Spinal cord (tissue), 9 donors: ENCODE measurements at regions not wholly inside any gene's neighbourhood (a gene's known extent, or its start where the extent isn't known, plus 50 kb on each side); places are given as distances from the start of the nearest gene placed in this dataset.
"Not testable (repeated sequence)": the region's sequence is repeated elsewhere in the genome, so short reads cannot be mapped to it uniquely, and the experiment has no call there.

Source experiments
- DNase-seq, 6 donors: peaks; one replicate each; pipeline versions ENCODE4 v3.0.0 to v3.0.0-alpha.2; 2013 to 2015; ENCODE audit warnings: low spot score in 6 of 6, low read depth in 4 of 6
- H3K27ac ChIP-seq: one replicate; pipeline ENCODE4 v1.5.1; 2013; ENCODE audit warnings: low read depth, low read length, control low read depth
- H3K27me3 ChIP-seq: one replicate; pipeline ENCODE4 v1.6.1; 2013; ENCODE audit warnings: low read length; ENCODE audit not compliant: control insufficient read depth, insufficient read depth
- H3K36me3 ChIP-seq: one replicate; pipeline ENCODE4 v1.6.1; 2013; ENCODE audit warnings: low read length; ENCODE audit not compliant: control insufficient read depth, insufficient read depth
- H3K4me1 ChIP-seq: one replicate; pipeline ENCODE4 v1.6.1; 2013; ENCODE audit warnings: low read length; ENCODE audit not compliant: control insufficient read depth, insufficient read depth
- H3K4me3 ChIP-seq: one replicate; pipeline ENCODE4 v1.5.1; 2013; ENCODE audit warnings: low read depth, low read length, control low read depth
- H3K9me3 ChIP-seq: one replicate; pipeline ENCODE4 v1.6.1; 2013; ENCODE audit warnings: low read length; ENCODE audit not compliant: control insufficient read depth, insufficient read depth
- WGBS: methylation state at CpG from one replicate; pipeline ENCODE4 v1.1.5; 2013; ENCODE audit warnings: missing lambda C conversion rate; ENCODE audit not compliant: insufficient coverage; 5-methylcytosine and 5-hydroxymethylcytosine counted together
- donor health status: healthy.

DNA sequence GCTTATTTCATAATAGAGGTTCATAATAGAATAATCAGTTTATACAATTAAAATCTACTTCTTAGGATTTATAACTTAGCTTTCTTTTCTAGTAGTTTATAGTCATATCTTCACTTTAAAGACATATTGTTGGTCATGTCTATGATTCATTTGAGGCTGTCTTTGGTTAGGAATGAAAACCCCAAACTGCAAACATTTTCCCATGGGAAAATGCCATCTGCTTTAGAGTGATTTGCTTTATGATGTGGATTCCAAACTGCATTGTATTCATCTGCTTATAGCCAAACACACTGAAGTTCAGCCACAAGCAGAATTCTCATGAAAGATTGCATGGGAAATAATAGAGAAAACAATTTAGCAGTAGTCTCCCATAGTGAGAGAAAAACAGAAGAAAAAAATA, 128.0 kb downstream of the RFPL4B start:
- Histone ChIP-seq H3K4me3 (no peak overlapping the region), H3K4me1 (no peaks in the 10 kb centered on the region), H3K27ac (no peak overlapping the region), H3K36me3 (no peaks in the 10 kb centered on the region), H3K9me3 (no peaks in the 10 kb centered on the region), H3K27me3 (no peaks in the 10 kb centered on the region)
- peak in 1 of 6 donors; percentile 29 for DNase-seq

DNA sequence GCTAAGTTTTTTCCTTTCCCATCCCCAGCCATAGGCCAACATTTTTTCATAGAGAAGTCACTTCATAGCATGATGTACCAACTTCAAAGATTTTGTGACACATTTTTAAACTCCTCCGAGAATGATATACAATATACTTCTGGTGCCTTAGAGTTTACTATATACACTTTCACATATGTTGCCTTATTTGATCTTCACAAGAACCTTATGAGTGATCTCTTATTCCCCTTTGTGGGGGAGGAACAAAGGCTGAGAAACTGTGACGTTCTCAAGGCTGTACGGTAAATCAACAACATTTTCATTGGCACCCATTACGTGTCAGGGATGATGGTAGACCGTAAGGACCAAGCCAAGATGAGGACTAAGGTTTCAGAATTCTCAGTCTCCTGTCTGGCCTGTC, 130.0 kb downstream of the RFPL4B start:
- H3K4me1 ChIP-seq, result no peaks in the 10 kb centered on the region
- no peaks in the 10 kb centered on the region for H3K36me3 ChIP-seq
- WGBS, result 93% methylated on average over 4 of the region's 5 CpGs
- H3K9me3 ChIP-seq, result no peaks in the 10 kb centered on the region
- no peak for DNase-seq
- no peak overlapping the region for H3K27ac ChIP-seq
- H3K4me3 ChIP-seq, result no peak overlapping the region
- H3K27me3 ChIP-seq, result no peaks in the 10 kb centered on the region

DNA sequence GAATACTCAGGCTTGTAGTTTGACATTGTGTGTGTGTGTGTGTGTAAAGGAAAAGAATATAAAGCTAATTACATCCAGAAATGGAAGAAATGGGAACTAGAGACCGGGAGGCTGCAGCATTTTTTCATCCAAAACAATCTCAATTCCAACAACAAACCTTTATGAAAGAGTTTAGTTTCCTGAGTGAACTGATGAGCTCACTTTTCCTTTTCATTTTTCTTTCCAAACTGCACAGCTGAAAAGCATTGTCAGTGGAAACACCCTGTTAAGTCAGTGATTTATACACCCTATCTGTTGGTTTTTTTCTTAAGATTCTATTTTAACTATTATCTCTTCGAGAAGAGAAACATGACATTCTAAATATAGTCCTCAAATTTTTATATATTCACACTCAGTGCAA, 130.9 kb downstream of the RFPL4B start:
- H3K36me3 ChIP-seq, result no peaks in the 10 kb centered on the region
- no peak overlapping the region for H3K4me3 ChIP-seq
- no peak overlapping the region for H3K27ac ChIP-seq
- peak in 1 of 6 donors; percentile 11 for DNase-seq
- no peaks in the 10 kb centered on the region for H3K27me3 ChIP-seq
- WGBS, result no CpG with 5 or more reads among the region's 2 CpGs
- no peaks in the 10 kb centered on the region for H3K4me1 ChIP-seq
- H3K9me3 ChIP-seq, result no peaks in the 10 kb centered on the region

DNA sequence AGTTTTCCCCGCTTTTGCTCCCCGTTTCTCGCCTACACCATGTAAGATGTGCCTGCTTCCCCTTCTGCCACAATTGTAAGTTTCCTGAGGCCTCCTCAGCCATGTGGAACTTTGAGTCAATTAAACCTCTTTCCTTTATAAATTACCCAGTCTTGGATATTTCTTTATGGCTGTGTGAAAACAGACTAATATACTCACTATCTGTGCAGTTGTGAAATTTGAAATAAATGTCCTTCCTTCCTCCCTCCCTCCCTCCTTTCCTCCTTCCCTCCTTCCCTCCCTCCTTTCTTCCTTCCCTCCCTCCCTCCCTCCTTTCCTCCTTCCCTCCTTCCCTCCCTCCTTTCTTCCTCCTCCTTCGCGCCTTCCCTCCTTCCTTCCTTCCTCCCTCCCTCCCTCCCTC, 132.8 kb downstream of the RFPL4B start:
- not testable (repeated sequence) for H3K36me3 ChIP-seq, H3K4me1 ChIP-seq, H3K27me3 ChIP-seq, DNase-seq, H3K4me3 ChIP-seq, H3K27ac ChIP-seq, H3K9me3 ChIP-seq
- WGBS, result no CpG with 5 or more reads among the region's 5 CpGs

DNA sequence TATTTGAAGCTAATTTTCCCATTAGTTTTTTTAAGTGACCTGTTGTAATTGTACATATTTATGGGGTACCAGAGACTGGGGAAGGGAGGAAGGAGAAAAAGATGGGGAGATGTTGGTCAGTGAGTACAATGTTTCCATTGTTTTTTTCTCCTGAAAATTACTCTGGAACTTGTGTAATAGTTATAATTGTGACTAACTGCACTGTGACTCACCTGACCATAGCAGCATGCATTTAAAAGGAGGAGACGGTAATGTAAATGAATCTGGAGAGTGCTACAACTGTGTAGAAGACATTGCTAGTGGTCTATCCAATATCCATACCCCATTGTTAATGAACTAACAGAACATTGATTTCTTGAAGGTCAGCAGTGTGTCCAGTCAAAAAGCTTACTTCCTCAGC, 133.4 kb downstream of the RFPL4B start:
- H3K27me3 ChIP-seq, result no peaks in the 10 kb centered on the region
- H3K4me3 ChIP-seq, result no peak overlapping the region
- no CpG with 5 or more reads among the region's 1 CpG for WGBS
- H3K9me3 ChIP-seq, result no peaks in the 10 kb centered on the region
- no peak overlapping the region for H3K27ac ChIP-seq
- DNase-seq, result no peak
- no peaks in the 10 kb centered on the region for H3K36me3 ChIP-seq
- H3K4me1 ChIP-seq, result no peaks in the 10 kb centered on the region

DNA sequence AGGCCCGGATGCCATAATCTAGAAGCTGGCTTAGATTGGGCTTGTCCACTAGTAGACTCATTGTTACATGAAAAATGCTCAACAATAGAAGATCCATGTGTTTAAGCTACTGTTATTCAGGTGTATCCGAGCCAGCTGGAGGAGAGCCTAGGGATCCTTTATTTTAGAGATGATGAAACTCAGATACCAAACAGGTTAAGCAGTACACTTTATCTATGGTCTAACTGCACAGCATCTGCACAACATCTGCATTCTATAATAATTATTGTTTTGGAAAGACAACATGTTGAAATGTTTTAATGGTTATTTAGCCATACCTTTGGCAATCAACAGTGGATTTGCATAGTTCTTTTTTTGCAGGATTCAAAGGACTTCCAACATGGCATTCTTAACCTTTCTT, 134.1 kb downstream of the RFPL4B start:
- H3K27me3 ChIP-seq, result no peaks in the 10 kb centered on the region
- no peak for DNase-seq
- no peaks in the 10 kb centered on the region for H3K9me3 ChIP-seq
- H3K4me1 ChIP-seq, result no peaks in the 10 kb centered on the region
- no CpG with 5 or more reads among the region's 2 CpGs for WGBS
- no peak overlapping the region for H3K27ac ChIP-seq
- H3K4me3 ChIP-seq, result no peak overlapping the region
- H3K36me3 ChIP-seq, result no peaks in the 10 kb centered on the region

DNA sequence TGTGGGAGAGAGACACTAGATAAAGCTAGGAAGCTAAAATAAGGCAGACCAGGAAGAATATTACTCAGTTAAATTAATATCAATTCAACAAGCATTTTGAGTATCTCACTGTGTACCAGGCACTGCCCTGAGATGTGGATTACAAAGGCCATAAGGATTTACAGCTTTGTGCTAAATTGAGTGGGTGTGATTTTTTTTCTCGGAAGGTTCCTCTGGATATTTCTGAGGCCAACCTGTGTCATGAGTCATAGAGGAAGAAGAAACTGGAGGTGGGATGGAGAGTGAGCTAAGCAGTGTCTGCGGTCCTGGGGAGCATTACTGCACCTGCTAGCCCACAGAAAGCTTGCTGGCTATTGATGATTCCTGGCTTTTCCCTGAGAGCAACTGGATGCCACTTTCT, 135.2 kb downstream of the RFPL4B start:
- Histone ChIP-seq H3K36me3 (no peaks in the 10 kb centered on the region), H3K4me1 (no peaks in the 10 kb centered on the region), H3K27ac (no peak overlapping the region), H3K27me3 (no peaks in the 10 kb centered on the region), H3K9me3 (no peaks in the 10 kb centered on the region), H3K4me3 (no peak overlapping the region)
- 93% methylated on average over 2 of the region's 2 CpGs for WGBS
- DNase-seq, result no peak

DNA sequence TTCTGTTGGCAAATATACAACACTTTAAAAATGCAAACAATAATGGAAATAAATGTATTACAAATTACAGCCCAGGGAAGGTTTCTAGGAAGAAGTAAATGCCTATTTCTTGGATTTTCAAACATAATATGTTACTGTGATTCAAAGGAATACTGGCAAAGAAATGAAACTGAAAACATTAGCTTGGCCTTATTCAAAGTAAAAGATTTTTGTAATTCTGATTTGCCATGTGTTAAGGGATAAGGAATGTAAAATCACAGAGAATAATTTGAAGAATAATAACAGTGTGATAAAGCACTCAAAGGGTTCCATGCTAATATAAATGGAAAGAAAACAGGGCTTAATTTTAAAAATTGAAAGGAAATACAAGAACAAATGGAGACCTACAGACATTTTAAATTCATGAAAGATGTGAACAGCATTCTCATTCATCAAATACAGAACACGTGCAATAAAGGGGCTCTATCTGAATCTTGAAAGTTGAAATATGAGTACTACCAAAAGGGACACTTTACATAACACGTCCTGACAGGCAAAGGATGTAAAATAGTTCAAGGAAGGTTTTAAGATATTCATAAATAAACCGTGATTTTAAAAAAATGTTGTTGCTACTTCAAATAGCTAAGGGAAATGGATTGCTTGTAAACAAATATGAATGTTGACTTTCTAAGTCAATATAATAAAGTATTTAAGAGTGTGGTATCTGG, 138.1 kb downstream of the RFPL4B start:
- DNase-seq, result peak in 1 of 6 donors; percentile 24
- Histone ChIP-seq H3K9me3 (no peaks in the 10 kb centered on the region), H3K27me3 (no peaks in the 10 kb centered on the region), H3K4me3 (no peak overlapping the region), H3K36me3 (no peaks in the 10 kb centered on the region), H3K4me1 (no peaks in the 10 kb centered on the region), H3K27ac (no peak overlapping the region)
- no CpG with 5 or more reads among the region's 3 CpGs for WGBS

DNA sequence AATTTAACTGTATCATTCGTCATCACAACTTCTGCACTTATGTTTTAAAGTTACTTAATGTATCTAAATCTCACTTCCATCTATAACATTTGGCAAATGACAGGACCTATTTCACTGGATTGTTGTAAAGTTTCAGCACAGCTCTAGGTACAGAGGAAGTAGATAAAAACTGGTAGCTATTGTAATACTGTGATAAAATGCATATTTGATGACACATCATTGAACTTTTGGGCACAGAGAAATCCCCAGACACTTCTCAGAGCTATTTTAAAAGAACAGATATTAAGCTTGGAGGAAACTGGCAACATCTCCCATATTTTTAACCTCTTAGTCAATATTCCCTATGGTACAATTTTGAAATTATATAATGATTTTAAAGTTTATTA, 138.7 kb downstream of the RFPL4B start:
- Histone ChIP-seq H3K27ac (no peak overlapping the region), H3K9me3 (no peaks in the 10 kb centered on the region), H3K36me3 (no peaks in the 10 kb centered on the region), H3K4me3 (no peak overlapping the region), H3K4me1 (no peaks in the 10 kb centered on the region), H3K27me3 (no peaks in the 10 kb centered on the region)
- DNase-seq, result no peak
- WGBS, result no CpG with 5 or more reads among the region's 1 CpG

DNA sequence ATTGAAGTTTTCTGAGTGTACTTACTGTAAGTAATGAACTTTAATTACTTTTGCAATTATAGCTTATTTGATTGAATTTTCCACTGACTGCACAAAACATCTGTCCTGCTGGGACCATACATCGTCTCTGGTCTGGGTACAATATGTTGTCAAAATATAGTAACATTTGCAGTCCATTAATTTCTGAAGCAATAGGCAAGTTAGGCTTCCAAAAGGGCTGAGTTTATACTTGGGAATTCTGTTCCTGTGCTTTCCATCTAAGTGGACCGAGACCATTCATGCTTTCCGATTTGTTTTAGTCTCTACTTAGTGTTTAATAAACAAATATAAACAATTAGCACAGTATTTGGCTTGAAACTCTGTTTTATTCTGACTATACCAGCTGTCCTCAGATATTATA, 139.3 kb downstream of the RFPL4B start:
- no peaks in the 10 kb centered on the region for H3K9me3 ChIP-seq
- no peaks in the 10 kb centered on the region for H3K4me1 ChIP-seq
- DNase-seq, result peak in 1 of 6 donors; percentile 52
- H3K4me3 ChIP-seq, result no peak overlapping the region
- H3K27ac ChIP-seq, result no peak overlapping the region
- no peaks in the 10 kb centered on the region for H3K36me3 ChIP-seq
- WGBS, result no CpG with 5 or more reads among the region's 3 CpGs
- H3K27me3 ChIP-seq, result no peaks in the 10 kb centered on the region
